Activated naive CD8-positive, alpha-beta T cell (primary cell): ENCODE measurements at regions not wholly inside any gene's neighbourhood (a gene's known extent, or its start where the extent isn't known, plus 50 kb on each side); places are given as distances from the start of the nearest gene placed in this dataset.

Source experiments
- H3K27ac Mint-ChIP-seq: one replicate; pipeline ENCODE4 v1.8.0; 2021; ENCODE audit warnings: mixed read lengths
- H3K27me3 Mint-ChIP-seq: one replicate; pipeline ENCODE4 v1.8.0; 2021; ENCODE audit warnings: mixed read lengths
- H3K36me3 Mint-ChIP-seq: one replicate; pipeline ENCODE4 v1.8.0; 2021; ENCODE audit warnings: mixed read lengths
- H3K4me1 Mint-ChIP-seq: one replicate; pipeline ENCODE4 v1.8.0; 2021; ENCODE audit warnings: low read depth, mixed read lengths
- H3K4me3 Mint-ChIP-seq: one replicate; pipeline ENCODE4 v1.8.0; 2021; ENCODE audit warnings: mild to moderate bottlenecking, mixed read lengths
- H3K9me3 Mint-ChIP-seq: one replicate; pipeline ENCODE4 v1.8.0; 2021; ENCODE audit warnings: low read depth, mixed read lengths

- no peaks in the 10 kb centered on the region for H3K9me3 Mint-ChIP-seq
- no peaks in the 10 kb centered on the region for H3K36me3 Mint-ChIP-seq
- H3K27me3 Mint-ChIP-seq: no peaks in the 10 kb centered on the region
- H3K27ac Mint-ChIP-seq: no peak overlapping the region
- H3K4me1 Mint-ChIP-seq: no peaks in the 10 kb centered on the region
- H3K4me3 Mint-ChIP-seq: no peak overlapping the region
These were observed 71.0 kb downstream of the RFLNA start for GRCh38 chr12:124365726-124366430.
